Colonic mucosa (tissue), 4 donors: ENCODE measurements at regions not wholly inside any gene's neighbourhood (a gene's known extent, or its start where the extent isn't known, plus 50 kb on each side); places are given as distances from the start of the nearest gene placed in this dataset.

Experiments
- DNase-seq: peaks from one replicate; pipeline ENCODE4 v3.0.0-alpha.2; 2020
- H3K27ac ChIP-seq: fragments of 200-600 bp; one replicate; pipeline ENCODE4 v1.8.0; 2021
- H3K27me3 ChIP-seq: fragments of 200-600 bp; one replicate; pipeline ENCODE4 v1.8.0; 2021
- H3K36me3 ChIP-seq: fragments of 200-600 bp; one replicate; pipeline ENCODE4 v1.8.0; 2021
- H3K4me1 ChIP-seq: fragments of 200-600 bp; one replicate; pipeline ENCODE4 v1.8.0; 2021; ENCODE audit warnings: mild to moderate bottlenecking
- H3K4me3 ChIP-seq: fragments of 200-600 bp; one replicate; pipeline ENCODE4 v1.8.0; 2021
- H3K9ac ChIP-seq, 2 donors: one replicate each; pipeline ENCODE4 v1.7.0; 2013; ENCODE audit warnings: control low read depth in 2 of 2, low read depth in 2 of 2, low read length in 2 of 2
- H3K9me3 ChIP-seq: fragments of 200-600 bp; one replicate; pipeline ENCODE4 v1.8.0; 2021
- CTCF ChIP-seq: fragments of 200-600 bp; IDR thresholded peaks from one replicate; pipeline ENCODE4 v1.8.0; 2022; ENCODE audit warnings: antibody characterized with exemption, mild to moderate bottlenecking
- intact Hi-C: fragments of 100-400 bp; cut with DNase I; formaldehyde crosslinking; loops from one replicate; pipeline ENCODE4 v1.14.1; 2022
- donor health status: healthy.
- donor health status: DM: no; HTN: no; CAD: no.
- donor health status: DM: no; HTN: no; CAD: no.

GRCh38 chr6:68239034-68239433 is 396.0 kb upstream of the ADGRB3 start:
- H3K27me3 ChIP-seq: no peaks in the 10 kb centered on the region
- H3K4me1 ChIP-seq: no peaks in the 10 kb centered on the region
- intact Hi-C loops: no loop called here
- no peaks in the 10 kb centered on the region for H3K36me3 ChIP-seq
- TF ChIP-seq CTCF: no peak
- no peak overlapping the region for H3K4me3 ChIP-seq
- no peak overlapping the region for H3K27ac ChIP-seq
- H3K9ac ChIP-seq: no peak overlapping the region
- DNase-seq: no peak
- no peaks in the 10 kb centered on the region for H3K9me3 ChIP-seq

GRCh38 chr6:68238097-68238601 is 396.9 kb upstream of the ADGRB3 start:
- Histone ChIP-seq H3K36me3 (no peaks in the 10 kb centered on the region), H3K4me3 (no peak overlapping the region), H3K9ac (no peak overlapping the region), H3K4me1 (no peaks in the 10 kb centered on the region), H3K27ac (no peak overlapping the region), H3K27me3 (no peaks in the 10 kb centered on the region), H3K9me3 (no peaks in the 10 kb centered on the region)
- intact Hi-C loops: no loop called here
- no peak for DNase-seq
- TF ChIP-seq CTCF: no peak

GRCh38 chr6:68237205-68237604 is 397.9 kb upstream of the ADGRB3 start:
- Histone ChIP-seq H3K4me3 (no peak overlapping the region), H3K27ac (no peak overlapping the region), H3K36me3 (no peaks in the 10 kb centered on the region), H3K4me1 (no peaks in the 10 kb centered on the region), H3K27me3 (no peaks in the 10 kb centered on the region), H3K9ac (no peak overlapping the region), H3K9me3 (no peaks in the 10 kb centered on the region)
- DNase-seq: no peak
- intact Hi-C loops: no loop called here
- TF ChIP-seq CTCF: no peak

GRCh38 chr6:68235326-68235784 is 399.7 kb upstream of the ADGRB3 start:
- Histone ChIP-seq H3K27me3 (no peaks in the 10 kb centered on the region), H3K4me3 (no peak overlapping the region), H3K36me3 (no peaks in the 10 kb centered on the region), H3K27ac (no peak overlapping the region), H3K9me3 (no peaks in the 10 kb centered on the region), H3K4me1 (no peaks in the 10 kb centered on the region), H3K9ac (no peak overlapping the region)
- TF ChIP-seq CTCF: no peak
- no peak for DNase-seq
- intact Hi-C loops: no loop called here

- TF ChIP-seq CTCF: no peak
- H3K36me3 ChIP-seq: no peaks in the 10 kb centered on the region
These were observed 401.5 kb upstream of the ADGRB3 start for GRCh38 chr6:68233623-68234022.

More at GRCh38 chr6:68233623-68234022, 401.5 kb upstream of the ADGRB3 start:
- Histone ChIP-seq H3K9me3 (no peaks in the 10 kb centered on the region), H3K9ac (no peak overlapping the region), H3K27me3 (no peaks in the 10 kb centered on the region), H3K27ac (no peak overlapping the region), H3K4me1 (no peaks in the 10 kb centered on the region), H3K4me3 (no peak overlapping the region)
- intact Hi-C loops: no loop called here
- no peak for DNase-seq
